Spinal cord (tissue), 9 donors: ENCODE measurements at regions not wholly inside any gene's neighbourhood (a gene's known extent, or its start where the extent isn't known, plus 50 kb on each side); places are given as distances from the start of the nearest gene placed in this dataset.

ENCODE experiments used
- DNase-seq, 6 donors: peaks; one replicate each; pipeline versions ENCODE4 v3.0.0 to v3.0.0-alpha.2; 2013 to 2015; ENCODE audit warnings: low spot score in 6 of 6, low read depth in 4 of 6
- H3K27ac ChIP-seq: one replicate; pipeline ENCODE4 v1.5.1; 2013; ENCODE audit warnings: low read depth, low read length, control low read depth
- H3K27me3 ChIP-seq: one replicate; pipeline ENCODE4 v1.6.1; 2013; ENCODE audit warnings: low read length; ENCODE audit not compliant: control insufficient read depth, insufficient read depth
- H3K36me3 ChIP-seq: one replicate; pipeline ENCODE4 v1.6.1; 2013; ENCODE audit warnings: low read length; ENCODE audit not compliant: control insufficient read depth, insufficient read depth
- H3K4me1 ChIP-seq: one replicate; pipeline ENCODE4 v1.6.1; 2013; ENCODE audit warnings: low read length; ENCODE audit not compliant: control insufficient read depth, insufficient read depth
- H3K4me3 ChIP-seq: one replicate; pipeline ENCODE4 v1.5.1; 2013; ENCODE audit warnings: low read depth, low read length, control low read depth
- H3K9me3 ChIP-seq: one replicate; pipeline ENCODE4 v1.6.1; 2013; ENCODE audit warnings: low read length; ENCODE audit not compliant: control insufficient read depth, insufficient read depth
- WGBS: methylation state at CpG from one replicate; pipeline ENCODE4 v1.1.5; 2013; ENCODE audit warnings: missing lambda C conversion rate; ENCODE audit not compliant: insufficient coverage; 5-methylcytosine and 5-hydroxymethylcytosine counted together
- donor health status: healthy.

DNA sequence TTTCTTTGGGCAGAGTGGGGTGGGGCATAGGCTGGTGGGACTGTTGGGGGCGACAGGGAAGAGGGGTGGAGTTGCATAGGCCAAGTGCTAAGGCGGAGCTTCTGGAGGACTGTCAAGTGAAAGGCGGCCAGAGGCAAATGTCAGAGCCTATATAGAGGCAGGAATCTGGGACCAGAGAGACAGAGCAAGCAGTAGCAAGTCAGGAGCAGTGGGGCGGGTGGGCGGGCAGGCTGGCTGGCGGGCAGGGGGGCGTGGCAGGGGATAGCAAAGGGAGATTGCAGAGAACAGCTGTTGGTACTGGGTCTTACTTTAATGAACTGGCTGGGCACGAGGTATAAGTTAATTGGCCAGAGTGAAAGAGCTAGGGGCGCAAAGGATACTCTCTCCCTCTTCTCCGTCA, 89.8 kb downstream of the RTL9 start:
- no peaks in the 10 kb centered on the region for H3K36me3 ChIP-seq
- H3K9me3 ChIP-seq, result no peaks in the 10 kb centered on the region
- H3K4me1 ChIP-seq, result no peaks in the 10 kb centered on the region
- peaks cover 21% of the 10 kb centered on the region for H3K27me3 ChIP-seq
- no peak overlapping the region for H3K27ac ChIP-seq
- WGBS, result 58% methylated on average over 7 of the region's 10 CpGs
- H3K4me3 ChIP-seq, result no peak overlapping the region
- no peak for DNase-seq

DNA sequence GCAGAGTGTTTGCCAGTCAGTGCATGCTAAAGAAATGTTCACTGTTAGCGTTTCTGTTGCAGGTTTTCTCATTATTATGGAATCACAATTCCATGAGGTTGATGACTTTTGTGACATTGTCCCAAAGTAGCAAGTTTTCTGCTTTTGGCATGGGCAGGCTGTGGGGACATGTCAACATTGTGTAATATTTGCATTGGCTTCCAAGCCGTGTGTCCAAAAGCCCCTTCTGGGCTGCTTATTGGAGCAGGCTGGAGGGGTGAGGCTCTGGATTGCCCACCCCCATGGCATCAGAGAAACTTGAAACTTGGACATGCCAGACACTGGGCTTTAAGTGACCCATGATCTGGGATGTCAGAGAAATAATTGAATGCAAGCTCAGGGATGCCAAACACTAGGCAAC, 90.7 kb downstream of the RTL9 start:
- Histone ChIP-seq H3K9me3 (no peaks in the 10 kb centered on the region), H3K4me3 (no peak overlapping the region), H3K27ac (no peak overlapping the region), H3K4me1 (peaks cover 2% of the 10 kb centered on the region), H3K27me3 (peaks cover 17% of the 10 kb centered on the region), H3K36me3 (no peaks in the 10 kb centered on the region)
- no peak for DNase-seq
- 56% methylated on average over 2 of the region's 2 CpGs for WGBS

DNA sequence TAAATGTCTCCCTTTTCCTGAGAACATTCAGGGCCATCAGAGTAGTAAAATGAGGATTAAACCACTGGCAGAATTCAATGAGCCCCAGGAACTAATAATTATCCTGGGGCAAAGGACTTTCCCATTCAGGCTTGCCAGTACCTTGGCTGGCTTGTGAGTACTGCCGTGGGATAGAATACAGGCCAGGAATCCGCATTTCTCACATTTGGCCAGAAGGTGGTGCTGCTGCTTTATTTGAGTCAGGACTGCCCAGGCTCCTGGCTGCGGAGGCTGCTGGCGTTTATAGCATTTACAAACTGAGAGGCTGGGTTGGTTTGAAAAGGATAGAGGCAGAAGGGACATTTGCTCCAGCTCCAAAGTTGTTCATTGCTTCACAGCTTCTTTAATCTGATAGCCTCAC, 91.4 kb downstream of the RTL9 start:
- WGBS, result 0% methylated on average over 2 of the region's 4 CpGs
- H3K36me3 ChIP-seq, result no peaks in the 10 kb centered on the region
- peaks cover 12% of the 10 kb centered on the region for H3K27me3 ChIP-seq
- peaks cover 4% of the 10 kb centered on the region for H3K4me1 ChIP-seq
- DNase-seq, result peak; percentile 56 to 94 (median 75)
- H3K27ac ChIP-seq, result no peak overlapping the region
- no peak overlapping the region for H3K4me3 ChIP-seq
- H3K9me3 ChIP-seq, result no peaks in the 10 kb centered on the region

DNA sequence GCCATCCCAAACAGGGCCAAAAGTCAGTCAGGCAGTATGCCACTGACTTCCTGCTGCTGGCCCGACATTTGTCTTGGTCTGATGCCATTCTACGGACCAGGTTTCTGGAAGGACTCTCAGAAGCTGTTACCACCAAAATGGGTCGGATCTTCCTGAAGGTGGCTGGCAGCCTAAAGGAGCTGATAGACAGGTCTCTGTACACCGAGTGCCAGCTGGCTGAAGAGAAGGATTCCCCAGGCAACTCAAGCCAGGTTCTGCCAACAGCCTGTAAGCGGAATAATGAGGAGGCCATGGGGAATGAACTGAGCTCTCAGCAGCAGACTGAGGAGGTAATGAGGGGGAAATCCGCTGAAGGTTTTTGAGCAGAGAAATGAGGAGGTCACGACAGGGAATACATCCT, 95.7 kb downstream of the RTL9 start:
- no peaks in the 10 kb centered on the region for H3K9me3 ChIP-seq
- 56% methylated on average over 7 of the region's 7 CpGs for WGBS
- H3K27ac ChIP-seq, result no peak overlapping the region
- peak in 3 of 6 donors; percentile 22 to 82 (median 31) for DNase-seq
- peaks cover 4% of the 10 kb centered on the region for H3K4me1 ChIP-seq
- no peak overlapping the region for H3K4me3 ChIP-seq
- no peaks in the 10 kb centered on the region for H3K36me3 ChIP-seq
- peaks cover 7% of the 10 kb centered on the region for H3K27me3 ChIP-seq

- Histone ChIP-seq H3K27ac (no peak overlapping the region), H3K4me3 (no peak overlapping the region), H3K4me1 (no peaks in the 10 kb centered on the region), H3K9me3 (no peaks in the 10 kb centered on the region), H3K36me3 (no peaks in the 10 kb centered on the region), H3K27me3 (peaks cover 4% of the 10 kb centered on the region)
- no peak for DNase-seq
Observed at GRCh38 chrX:110462957-110463356, 104.3 kb downstream of the RTL9 start.

- peaks cover 2% of the 10 kb centered on the region for H3K27me3 ChIP-seq
- H3K4me3 ChIP-seq, result no peak overlapping the region
- H3K4me1 ChIP-seq, result no peaks in the 10 kb centered on the region
- H3K9me3 ChIP-seq, result no peaks in the 10 kb centered on the region
- no peak overlapping the region for H3K27ac ChIP-seq
- no peak for DNase-seq
- no peaks in the 10 kb centered on the region for H3K36me3 ChIP-seq
- no CpG with 5 or more reads among the region's 2 CpGs for WGBS
Observed at GRCh38 chrX:110466790-110467189, 108.1 kb downstream of the RTL9 start.

GRCh38 chrX:110472265-110472664, 113.6 kb downstream of the RTL9 start:
- H3K9me3 ChIP-seq, result no peaks in the 10 kb centered on the region
- no CpG with 5 or more reads among the region's 3 CpGs for WGBS
- no peaks in the 10 kb centered on the region for H3K4me1 ChIP-seq
- no peak for DNase-seq
- H3K4me3 ChIP-seq, result no peak overlapping the region
- H3K36me3 ChIP-seq, result no peaks in the 10 kb centered on the region
- H3K27me3 ChIP-seq, result no peaks in the 10 kb centered on the region
- no peak overlapping the region for H3K27ac ChIP-seq

GRCh38 chrX:110477593-110478228, 119.1 kb downstream of the RTL9 start:
- DNase-seq, result no peak
- H3K9me3 ChIP-seq, result no peaks in the 10 kb centered on the region
- no peaks in the 10 kb centered on the region for H3K4me1 ChIP-seq
- H3K4me3 ChIP-seq, result no peak overlapping the region
- WGBS, result 67% methylated on average over 5 of the region's 5 CpGs
- no peak overlapping the region for H3K27ac ChIP-seq
- no peaks in the 10 kb centered on the region for H3K27me3 ChIP-seq
- H3K36me3 ChIP-seq, result no peaks in the 10 kb centered on the region

- no peak for DNase-seq
- peaks cover 3% of the 10 kb centered on the region for H3K9me3 ChIP-seq
- H3K4me1 ChIP-seq, result no peaks in the 10 kb centered on the region
- H3K36me3 ChIP-seq, result no peaks in the 10 kb centered on the region
- H3K27ac ChIP-seq, result no peak overlapping the region
- 64% methylated on average over 4 of the region's 8 CpGs for WGBS
- H3K27me3 ChIP-seq, result no peaks in the 10 kb centered on the region
- H3K4me3 ChIP-seq, result no peak overlapping the region
Observed at GRCh38 chrX:110491846-110492620, 133.4 kb downstream of the RTL9 start.

DNA sequence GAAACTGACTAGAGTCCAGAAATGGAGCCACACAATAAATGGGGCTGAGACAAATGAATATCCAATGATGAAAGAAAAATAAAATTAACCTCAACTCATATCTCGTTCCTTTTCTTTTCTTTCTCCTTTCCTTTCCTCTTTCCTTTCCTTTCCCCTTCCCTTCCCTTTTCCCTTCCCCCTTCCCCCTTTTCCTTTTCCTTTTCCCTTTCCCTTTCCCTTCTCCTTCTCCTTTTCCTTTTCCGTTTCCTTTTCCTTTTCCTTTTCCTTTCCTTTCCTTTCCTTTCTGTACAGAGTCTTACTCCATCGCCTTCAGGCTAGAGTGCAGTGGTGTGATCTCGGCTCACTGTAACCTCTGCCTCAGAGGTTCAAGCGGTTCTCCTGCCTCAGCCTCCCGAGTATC, 146.3 kb downstream of the RTL9 start:
- DNase-seq, result no peak
- 81% methylated on average over 5 of the region's 6 CpGs for WGBS
- Histone ChIP-seq H3K9me3 (no peaks in the 10 kb centered on the region), H3K27ac (no peak overlapping the region), H3K4me3 (no peak overlapping the region), H3K36me3 (no peaks in the 10 kb centered on the region), H3K27me3 (no peaks in the 10 kb centered on the region), H3K4me1 (no peaks in the 10 kb centered on the region)
